K562 (cell line): ENCODE measurements at regions not wholly inside any gene's neighbourhood (a gene's known extent, or its start where the extent isn't known, plus 50 kb on each side); places are given as distances from the start of the nearest gene placed in this dataset.
"Not testable (repeated sequence)": the region's sequence is repeated elsewhere in the genome, so short reads cannot be mapped to it uniquely, and the experiment has no call there.

Experiments
- ATAC-seq: fragments of 200-7000 bp; cut with Tn5 transposase; 3 replicates; pipeline ENCODE4 v1.9.1; 2020; ENCODE audit warnings: moderate library complexity
- BruUV-seq: library from RNA; stranded (reverse); fragments of 400-500 nt; replicated peaks from 2 replicates; lab custom pipeline; 2021; lab: Mats Ljungman, UMichigan
- CTCF ChIA-PET: fragments of 300-600 bp; formaldehyde crosslinking; extraction: SDS; loops from one replicate; lab custom pipeline; 2021; ENCODE audit warnings: low intra/inter-chr PET ratio; lab: Yijun Ruan, JAX
- POLR2A ChIA-PET: fragments of 300-600, 350-650 bp; sonication (Branson Sonifier 250); formaldehyde crosslinking; extraction: SDS; loops from one replicate; lab custom pipeline; 2021; ENCODE audit warnings: antibody characterized with exemption, inconsistent platforms; lab: Yijun Ruan, JAX
- DNase-seq, 4 experiments: peaks; one replicate each; pipeline versions ENCODE4 v3.0.0 to v3.0.0-alpha.2; 2011 to 2018; ENCODE audit warnings: low spot score in 3 of 4, mixed read lengths in 3 of 4; ENCODE audit errors: extremely low read depth in 1 of 4
- FAIRE-seq: peaks from 2 replicates; lab custom pipeline; 2011; peaks lifted over from hg19 to GRCh38; lab: Jason Lieb, UNC
- H2AFZ ChIP-seq: 2 replicates; pipeline ENCODE4 v1.6.0; 2011; ENCODE audit warnings: low read depth, low read length, control low read depth, inconsistent platforms
- H3K27ac ChIP-seq: fragments of 200-600 bp; 3 replicates; pipeline ENCODE4 v1.8.0; 2011; ENCODE audit warnings: low read depth, mild to moderate bottlenecking, control low read depth, inconsistent platforms, low read length, moderate library complexity, mixed read lengths; ENCODE audit errors: extremely low read depth
- H3K27me3 ChIP-seq, 2 experiments: fragments of 300-600 bp in 1 of 2; 2 replicates in 1 of 2; 3 replicates in 1 of 2; pipeline versions ENCODE4 v1.6.0 to v1.8.0; 2011; ENCODE audit warnings: inconsistent platforms in 2 of 2, low read length in 2 of 2, mild to moderate bottlenecking in 1 of 2, mixed read lengths in 1 of 2, moderate library complexity in 1 of 2; ENCODE audit not compliant: control insufficient read depth in 2 of 2, insufficient read depth in 2 of 2
- H3K36me3 ChIP-seq: fragments of 300-600 bp; 3 replicates; pipeline ENCODE4 v1.8.0; 2011; ENCODE audit warnings: mild to moderate bottlenecking, low read length, inconsistent platforms; ENCODE audit not compliant: control insufficient read depth, insufficient read depth
- H3K4me1 ChIP-seq, 2 experiments: fragments of 200-600 bp in 1 of 2; replicated peaks in 1 of 2; 2 replicates in 1 of 2; 3 replicates in 1 of 2; pipeline versions ENCODE4 v1.5.1 to v1.8.0; 2011; ENCODE audit warnings: inconsistent platforms in 2 of 2, low read length in 2 of 2, mild to moderate bottlenecking in 1 of 2, mixed read lengths in 1 of 2, moderate library complexity in 1 of 2; ENCODE audit not compliant: control insufficient read depth in 2 of 2, insufficient read depth in 2 of 2
- H3K4me2 ChIP-seq: 2 replicates; pipeline ENCODE4 v1.6.1; 2011; ENCODE audit warnings: low read length, control low read depth, inconsistent platforms, mixed read lengths; ENCODE audit not compliant: insufficient read depth
- H3K4me3 ChIP-seq: fragments of 200-600 bp; sonication (generic), shearing (Covaris generic); 2 replicates; pipeline ENCODE4 v1.5.1; 2016; ENCODE audit warnings: control low read depth, inconsistent platforms
- H3K79me2 ChIP-seq: fragments of 200-600 bp; 3 replicates; pipeline ENCODE4 v1.8.0; 2011; ENCODE audit warnings: low read length, inconsistent platforms; ENCODE audit not compliant: control insufficient read depth, insufficient read depth
- H3K9ac ChIP-seq, 2 experiments: 2 replicates each; pipeline versions ENCODE4 v1.6.0 to v1.6.1; 2011; ENCODE audit warnings: low read depth in 2 of 2, low read length in 2 of 2, control low read depth in 1 of 2, inconsistent platforms in 1 of 2, mild to moderate bottlenecking in 1 of 2, mixed read lengths in 1 of 2; ENCODE audit not compliant: insufficient read depth in 1 of 2
- H3K9me1 ChIP-seq: one replicate; pipeline ENCODE4 v1.6.0; 2011; ENCODE audit warnings: inconsistent platforms, mild to moderate bottlenecking, low read length, moderate library complexity; ENCODE audit not compliant: control insufficient read depth, insufficient read depth
- H3K9me3 ChIP-seq: replicated peaks from 2 replicates; pipeline ENCODE4 v1.5.1; 2011; ENCODE audit warnings: low read depth, low read length, inconsistent platforms; ENCODE audit not compliant: control insufficient read depth, insufficient read depth
- H4K20me1 ChIP-seq: replicated peaks from 2 replicates; pipeline ENCODE4 v1.6.1; 2011; ENCODE audit warnings: low read length, inconsistent platforms, mixed read lengths; ENCODE audit not compliant: control insufficient read depth, insufficient read depth
- MEIS2 ChIP-seq: fragments of 450-650 bp; IDR thresholded peaks from 2 replicates; pipeline ENCODE4 v1.6.1; 2014; ENCODE audit warnings: mild to moderate bottlenecking; ENCODE audit not compliant: partially characterized antibody
- NFYB ChIP-seq: IDR thresholded peaks from 2 replicates; pipeline ENCODE4 v1.6.1; 2011; ENCODE audit warnings: mild to moderate bottlenecking, moderate library complexity; ENCODE audit not compliant: insufficient read length; ENCODE audit errors: extremely low read depth
- PBX2 ChIP-seq, 2 experiments: IDR thresholded peaks in 1 of 2; conservative IDR thresholded peaks in 1 of 2; 2 replicates each; pipeline ENCODE4 v1.6.1; 2016; ENCODE audit warnings: low read depth in 2 of 2, mild to moderate bottlenecking in 1 of 2, missing compliant biosample characterization in 1 of 2, missing genetic modification characterization in 1 of 2, moderate library complexity in 1 of 2
- PKNOX1 ChIP-seq: fragments of 450-650 bp; IDR thresholded peaks from 2 replicates; pipeline ENCODE4 v1.6.1; 2016
- WGBS: fragments of 100-300 bp; shearing (Covaris generic); methylation state at CpG from one replicate; pipeline ENCODE4 v1.1.6; 2016; ENCODE audit warnings: low coverage, mixed read lengths; ENCODE audit not compliant: insufficient coverage; ENCODE audit errors: missing lambda C conversion rate; 5-methylcytosine and 5-hydroxymethylcytosine counted together
- in situ Hi-C: fragments of 300-500 bp; cut with MboI; formaldehyde crosslinking; loops from 4 replicates; pipeline ENCODE4 v1.15.0; 2018; ENCODE audit warnings: inconsistent platforms, mixed read lengths
- intact Hi-C: fragments of 100-400 bp; cut with micrococcal nuclease; formaldehyde crosslinking; loops from 2 replicates; pipeline ENCODE4 v1.14.2; 2022

GRCh38 chr4:17436047-17436749 is 75.7 kb downstream of the QDPR start:
- Histone ChIP-seq H2AFZ (peak overlapping the region; percentile 66; the same call in 1 of the 2 replicates), H3K27me3 (peaks cover 0 to 27% of the 10 kb centered on the region in 2 experiments; a peak in 3 of 5 replicates)
- H4K20me1 ChIP-seq; H3K27ac ChIP-seq; CTCF ChIA-PET; DNase-seq; H3K36me3 ChIP-seq; in situ Hi-C loops; H3K79me2 ChIP-seq; H3K9ac ChIP-seq; H3K9me3 ChIP-seq; FAIRE-seq; H3K4me1 ChIP-seq; TF ChIP-seq PBX2 (CRISPR knock-in tag; IDR thresholded peaks at IDR 0.05; ENCODE audit: low read depth): not testable (repeated sequence)
- POLR2A ChIA-PET = interaction anchor here (1.1 kb wide), 1 partner anchor 113 kb away, joined by 3 read pairs; no protein-coding TSS in a partner anchor
- ATAC-seq = peak; percentile 82
- TF ChIP-seq PBX2 (tag; conservative IDR thresholded peaks at IDR 0.05; ENCODE audit: low read depth) (peak; percentile 37; the same call in 1 of the 2 replicates), MEIS2 (peak; percentile 49), NFYB (peak; percentile 60), PKNOX1 (peak; percentile 80)
- TF ChIP-seq, all 486 proteins: peak for 4; not testable (repeated sequence) for 482
- H3K4me2 ChIP-seq, BruUV-seq, H3K4me3 ChIP-seq, H3K9me1 ChIP-seq: not testable (repeated sequence)
- intact Hi-C loops = loop anchor here (10.0 kb wide), 1 partner anchor 241 kb away; no protein-coding TSS in a partner anchor
- 10% methylated on average over 14 of the region's 21 CpGs for WGBS
